ENCODE measurements at regions not wholly inside any gene's neighbourhood (a gene's known extent, or its start where the extent isn't known, plus 50 kb on each side); places are given as distances from the start of the nearest gene placed in this dataset.

DNA sequence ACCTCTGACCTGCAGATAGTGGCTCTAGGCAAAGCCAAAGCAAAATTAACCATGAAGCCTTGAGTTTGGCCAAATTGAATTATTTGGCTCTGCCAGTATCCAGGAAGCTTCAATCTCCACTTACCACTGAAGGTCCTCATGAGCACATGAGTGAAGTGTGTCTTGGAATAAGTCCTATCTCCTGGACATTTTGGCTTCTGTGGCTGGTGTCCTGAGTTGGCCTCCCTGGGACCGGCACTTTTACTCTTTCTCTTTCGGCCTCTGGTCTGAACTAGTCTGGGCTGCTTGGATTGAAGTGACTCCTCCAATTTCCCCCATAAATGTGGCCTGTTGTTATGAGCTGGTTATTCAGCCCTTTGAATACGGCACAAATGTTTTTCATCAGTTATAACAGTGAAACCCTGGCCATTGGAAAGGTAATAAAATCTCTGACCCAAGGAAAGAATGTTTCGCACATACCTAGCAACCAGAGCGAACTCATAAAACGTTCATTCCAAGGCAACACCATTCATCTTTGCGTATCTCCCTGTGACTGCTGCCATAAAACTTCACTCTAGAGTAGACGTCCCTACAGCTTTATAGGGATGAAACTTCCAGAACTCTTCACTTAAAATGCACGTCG is 216.4 kb downstream of the LPIN1 start:
- TF ChIP-seq POLR2AphosphoS5 (IDR thresholded peaks at IDR 0.05; ENCODE audit: low read depth, low read length): no peak
- no peak for TF ChIP-seq TAF1 (IDR thresholded peaks at IDR 0.05; ENCODE audit: borderline replicate concordance, low read depth, low read length)
- no peak for TF ChIP-seq POLR2A (IDR thresholded peaks at IDR 0.05; ENCODE audit: low read depth, low read length)
- no peak for DNase-seq (ENCODE audit: insufficient read length)
- no peak for FAIRE-seq

- TF ChIP-seq POLR2AphosphoS5 (IDR thresholded peaks at IDR 0.05; ENCODE audit: low read depth, low read length): no peak
- TF ChIP-seq TAF1 (IDR thresholded peaks at IDR 0.05; ENCODE audit: borderline replicate concordance, low read depth, low read length): no peak
- no peak for TF ChIP-seq POLR2A (IDR thresholded peaks at IDR 0.05; ENCODE audit: low read depth, low read length)
- DNase-seq (ENCODE audit: insufficient read length) (no peak), FAIRE-seq (no peak)
Measured at GRCh38 chr2:11963966-11964365, 217.5 kb downstream of the LPIN1 start.

- FAIRE-seq: no peak
- DNase-seq (ENCODE audit: insufficient read length): no peak
- TF ChIP-seq POLR2A (IDR thresholded peaks at IDR 0.05; ENCODE audit: low read depth, low read length): no peak
- TF ChIP-seq POLR2AphosphoS5 (IDR thresholded peaks at IDR 0.05; ENCODE audit: low read depth, low read length): no peak
- no peak for TF ChIP-seq TAF1 (IDR thresholded peaks at IDR 0.05; ENCODE audit: borderline replicate concordance, low read depth, low read length)
Measured at GRCh38 chr2:11967946-11968465, 221.6 kb downstream of the LPIN1 start.

DNA sequence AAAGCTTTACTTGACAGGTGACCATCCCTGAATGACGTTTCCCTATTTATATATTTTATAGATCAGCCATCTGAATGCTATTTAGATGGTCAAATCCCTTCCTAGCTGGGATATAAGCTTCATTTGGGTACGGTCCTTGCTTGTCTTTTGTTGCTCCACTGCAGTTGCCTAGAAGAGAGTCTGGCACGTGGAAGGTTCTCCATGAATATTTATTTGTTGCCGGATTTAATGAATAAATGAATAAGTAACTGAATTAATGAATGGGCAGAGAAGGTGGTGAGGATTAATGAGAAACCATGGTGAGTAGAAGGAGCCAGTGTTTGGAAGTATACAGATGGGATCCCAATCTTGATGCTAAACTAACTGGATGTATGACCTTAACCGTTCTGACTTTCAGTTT is 222.1 kb downstream of the LPIN1 start:
- DNase-seq (ENCODE audit: insufficient read length) (no peak), FAIRE-seq (no peak)
- TF ChIP-seq POLR2AphosphoS5 (IDR thresholded peaks at IDR 0.05; ENCODE audit: low read depth, low read length) (no peak), POLR2A (IDR thresholded peaks at IDR 0.05; ENCODE audit: low read depth, low read length) (no peak), TAF1 (IDR thresholded peaks at IDR 0.05; ENCODE audit: borderline replicate concordance, low read depth, low read length) (no peak)

DNA sequence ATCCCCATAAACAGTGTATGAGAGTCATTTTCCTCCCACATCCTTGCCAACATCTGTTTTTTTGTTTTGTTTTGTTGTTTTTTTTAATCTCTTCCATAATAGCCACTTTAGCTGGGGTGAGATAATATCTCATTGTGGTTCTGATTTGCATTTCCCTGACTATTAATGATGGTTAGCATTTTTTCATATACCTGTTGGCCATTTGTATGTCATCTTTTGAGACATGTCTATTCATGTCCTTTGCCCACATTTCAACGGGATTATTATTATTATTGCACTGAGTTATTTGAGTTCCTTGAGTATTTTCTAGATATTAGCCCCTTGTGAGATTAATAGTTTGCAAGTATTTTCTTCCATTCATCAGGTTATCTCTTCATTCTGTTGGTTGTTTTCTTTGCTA is 223.3 kb downstream of the LPIN1 start:
- TF ChIP-seq TAF1 (IDR thresholded peaks at IDR 0.05; ENCODE audit: borderline replicate concordance, low read depth, low read length) (no peak), POLR2A (IDR thresholded peaks at IDR 0.05; ENCODE audit: low read depth, low read length) (no peak), POLR2AphosphoS5 (IDR thresholded peaks at IDR 0.05; ENCODE audit: low read depth, low read length) (no peak)
- DNase-seq (ENCODE audit: insufficient read length): no peak
- FAIRE-seq: no peak

GRCh38 chr2:11974573-11974972 is 228.1 kb downstream of the LPIN1 start:
- TF ChIP-seq TAF1 (IDR thresholded peaks at IDR 0.05; ENCODE audit: borderline replicate concordance, low read depth, low read length): no peak
- no peak for TF ChIP-seq POLR2AphosphoS5 (IDR thresholded peaks at IDR 0.05; ENCODE audit: low read depth, low read length)
- TF ChIP-seq POLR2A (IDR thresholded peaks at IDR 0.05; ENCODE audit: low read depth, low read length): no peak
- DNase-seq (ENCODE audit: insufficient read length) (no peak), FAIRE-seq (no peak)

DNA sequence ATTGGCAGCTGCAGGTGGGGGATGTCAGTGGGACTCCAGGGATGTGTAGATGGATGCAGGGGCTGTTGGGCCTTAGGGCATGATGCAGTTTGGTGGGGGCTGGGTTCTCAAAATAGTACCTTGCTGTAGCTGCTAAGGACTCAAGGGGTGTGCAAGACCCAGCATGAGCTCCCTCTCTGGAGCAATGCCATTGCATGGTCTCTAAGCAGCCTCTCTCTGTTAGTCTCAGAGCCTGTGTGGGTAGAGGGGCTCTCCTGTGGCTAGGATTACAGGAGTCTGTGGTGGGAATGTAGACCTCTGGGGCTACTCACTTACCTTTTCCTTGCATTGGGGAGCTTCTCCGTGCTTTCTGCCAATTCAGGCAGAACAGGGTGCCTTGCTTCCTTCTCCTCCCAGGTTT is 228.9 kb downstream of the LPIN1 start:
- TF ChIP-seq TAF1 (IDR thresholded peaks at IDR 0.05; ENCODE audit: borderline replicate concordance, low read depth, low read length) (no peak), POLR2A (IDR thresholded peaks at IDR 0.05; ENCODE audit: low read depth, low read length) (no peak), POLR2AphosphoS5 (IDR thresholded peaks at IDR 0.05; ENCODE audit: low read depth, low read length) (no peak)
- DNase-seq (ENCODE audit: insufficient read length) (no peak), FAIRE-seq (no peak)

GRCh38 chr2:11976073-11976472 is 229.6 kb downstream of the LPIN1 start:
- no peak for DNase-seq (ENCODE audit: insufficient read length)

GRCh38 chr2:11977766-11978524 is 231.5 kb downstream of the LPIN1 start:
- FAIRE-seq (no peak), DNase-seq (ENCODE audit: insufficient read length) (no peak)
- TF ChIP-seq TAF1 (IDR thresholded peaks at IDR 0.05; ENCODE audit: borderline replicate concordance, low read depth, low read length) (no peak), POLR2A (IDR thresholded peaks at IDR 0.05; ENCODE audit: low read depth, low read length) (no peak), POLR2AphosphoS5 (IDR thresholded peaks at IDR 0.05; ENCODE audit: low read depth, low read length) (no peak)

More at GRCh38 chr2:11976073-11976472, 229.6 kb downstream of the LPIN1 start:
- FAIRE-seq: no peak
- TF ChIP-seq POLR2A (IDR thresholded peaks at IDR 0.05; ENCODE audit: low read depth, low read length): no peak
- TF ChIP-seq TAF1 (IDR thresholded peaks at IDR 0.05; ENCODE audit: borderline replicate concordance, low read depth, low read length): no peak
- no peak for TF ChIP-seq POLR2AphosphoS5 (IDR thresholded peaks at IDR 0.05; ENCODE audit: low read depth, low read length)

DNA sequence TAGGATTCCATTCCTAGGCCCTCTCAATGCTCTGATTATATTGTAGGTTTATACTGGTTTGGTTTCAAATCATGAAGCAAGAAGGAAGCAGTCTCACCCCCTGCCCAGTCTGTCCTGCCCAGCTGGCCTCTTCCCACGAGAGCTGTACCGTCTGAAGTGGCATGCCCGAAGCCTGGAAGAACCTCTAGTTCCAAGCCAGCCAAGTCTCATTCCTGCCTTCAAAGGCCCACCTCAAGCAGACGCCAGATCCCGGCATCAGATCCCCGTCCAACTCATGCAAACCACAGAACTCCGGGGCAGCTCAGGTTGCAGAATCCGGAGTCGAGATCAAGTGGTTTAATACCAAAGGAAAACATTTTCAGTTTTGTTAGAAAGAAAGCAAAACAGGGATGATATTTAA is 234.4 kb downstream of the LPIN1 start:
- FAIRE-seq: no peak
- DNase-seq (ENCODE audit: insufficient read length): no peak
- no peak for TF ChIP-seq POLR2A (IDR thresholded peaks at IDR 0.05; ENCODE audit: low read depth, low read length)

DNA sequence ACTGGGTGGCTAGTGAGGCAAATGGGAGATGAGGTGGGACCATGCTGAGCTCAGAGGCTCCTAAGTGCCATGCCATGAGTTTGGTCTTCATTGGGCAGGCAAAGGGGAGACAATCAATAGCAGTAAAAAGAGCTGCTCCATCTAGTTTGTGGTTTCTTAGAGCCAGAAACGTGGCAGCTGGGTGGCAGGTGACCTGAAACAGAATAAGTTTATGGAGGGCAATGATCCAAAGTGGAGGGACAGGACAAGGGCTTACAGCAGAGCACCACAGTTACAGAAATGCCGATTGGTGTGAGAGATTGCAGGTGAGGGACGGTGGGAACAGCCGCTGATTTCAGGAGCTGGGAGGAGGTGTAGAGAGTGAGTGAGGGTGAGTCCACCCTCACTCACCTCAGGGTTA is 237.0 kb downstream of the LPIN1 start:
- no peak for DNase-seq (ENCODE audit: insufficient read length)
- FAIRE-seq: no peak
- TF ChIP-seq TAF1 (IDR thresholded peaks at IDR 0.05; ENCODE audit: borderline replicate concordance, low read depth, low read length) (no peak), POLR2AphosphoS5 (IDR thresholded peaks at IDR 0.05; ENCODE audit: low read depth, low read length) (no peak), POLR2A (IDR thresholded peaks at IDR 0.05; ENCODE audit: low read depth, low read length) (no peak)

DNA sequence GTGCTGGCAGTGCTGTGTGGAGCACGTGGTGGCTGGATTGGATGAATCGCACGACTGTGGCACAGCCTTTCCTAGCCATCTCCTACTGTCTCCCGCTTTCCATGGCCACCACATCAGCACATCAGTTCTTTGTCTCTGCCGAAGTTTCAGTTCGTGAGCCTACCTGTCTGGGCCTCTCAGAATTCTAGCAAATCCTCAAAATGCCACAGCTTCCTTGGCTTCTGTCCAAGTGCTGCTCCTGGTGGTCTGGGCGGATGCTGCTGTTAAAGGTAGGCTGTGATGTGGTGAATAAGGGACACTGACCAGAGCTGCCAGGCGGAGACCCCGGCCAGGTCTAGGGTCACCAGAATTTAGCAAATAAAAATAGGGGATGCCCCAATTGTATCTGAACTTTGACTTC is 237.4 kb downstream of the LPIN1 start:
- FAIRE-seq (no peak), DNase-seq (ENCODE audit: insufficient read length) (no peak)
- no peak for TF ChIP-seq POLR2AphosphoS5 (IDR thresholded peaks at IDR 0.05; ENCODE audit: low read depth, low read length)
- no peak for TF ChIP-seq TAF1 (IDR thresholded peaks at IDR 0.05; ENCODE audit: borderline replicate concordance, low read depth, low read length)
- no peak for TF ChIP-seq POLR2A (IDR thresholded peaks at IDR 0.05; ENCODE audit: low read depth, low read length)
